Neuronal stem cell (in vitro differentiated cells): ENCODE measurements at regions not wholly inside any gene's neighbourhood (a gene's known extent, or its start where the extent isn't known, plus 50 kb on each side); places are given as distances from the start of the nearest gene placed in this dataset.

Experiments used
- DNase-seq: peaks from one replicate; pipeline ENCODE4 v3.0.0-alpha.2; 2013; ENCODE audit warnings: low spot score
- H2AFZ ChIP-seq: one replicate; pipeline ENCODE4 v1.6.1; 2013; ENCODE audit warnings: mild to moderate bottlenecking, low read length, inconsistent platforms
- H2AK5ac ChIP-seq: 2 replicates; pipeline ENCODE4 v1.6.1; 2013; ENCODE audit warnings: low read depth, mild to moderate bottlenecking, inconsistent platforms, low read length, moderate library complexity, mixed read lengths
- H2BK120ac ChIP-seq: 2 replicates; pipeline ENCODE4 v1.6.1; 2013; ENCODE audit warnings: low read depth, mild to moderate bottlenecking, inconsistent platforms, low read length, moderate library complexity, mixed read lengths
- H2BK12ac ChIP-seq: one replicate; pipeline ENCODE4 v1.6.1; 2013; ENCODE audit warnings: low read length, inconsistent platforms
- H2BK15ac ChIP-seq: 2 replicates; pipeline ENCODE4 v1.6.1; 2013; ENCODE audit warnings: mild to moderate bottlenecking, low read length, inconsistent platforms, mixed read lengths
- H2BK5ac ChIP-seq: one replicate; pipeline ENCODE4 v1.6.1; 2013; ENCODE audit warnings: inconsistent platforms, mild to moderate bottlenecking, low read length, moderate library complexity
- H3K14ac ChIP-seq: one replicate; pipeline ENCODE4 v1.6.1; 2013; ENCODE audit warnings: low read length, inconsistent platforms
- H3K18ac ChIP-seq: 2 replicates; pipeline ENCODE4 v1.6.1; 2013; ENCODE audit warnings: low read length, inconsistent platforms
- H3K23ac ChIP-seq: 2 replicates; pipeline ENCODE4 v1.6.1; 2013; ENCODE audit warnings: low read depth, mild to moderate bottlenecking, mixed read lengths, low read length, inconsistent platforms; ENCODE audit not compliant: poor library complexity
- H3K27ac ChIP-seq: replicated peaks from 3 replicates; pipeline ENCODE4 v1.5.1; 2013; ENCODE audit warnings: low read length, inconsistent platforms
- H3K27me3 ChIP-seq, 3 experiments: 2 replicates each; pipeline ENCODE4 v1.6.1; 2013; ENCODE audit warnings: low read length in 3 of 3, mild to moderate bottlenecking in 2 of 3, inconsistent platforms in 1 of 3, low read depth in 1 of 3, mixed read lengths in 1 of 3, moderate library complexity in 1 of 3; ENCODE audit not compliant: control insufficient read depth in 3 of 3, insufficient read depth in 3 of 3
- H3K36me3 ChIP-seq, 2 donors: replicated peaks in 1 of 2; 2 replicates each; pipeline ENCODE4 v1.6.1; 2013; ENCODE audit warnings: low read length in 2 of 2; ENCODE audit not compliant: control insufficient read depth in 2 of 2, insufficient read depth in 2 of 2
- H3K4ac ChIP-seq: 2 replicates; pipeline ENCODE4 v1.6.1; 2013; ENCODE audit warnings: inconsistent platforms, mild to moderate bottlenecking, low read length, moderate library complexity
- H3K4me1 ChIP-seq, 2 donors: 1 replicate in 1 of 2; 2 replicates in 1 of 2; pipeline ENCODE4 v1.6.1; 2013; ENCODE audit warnings: low read length in 2 of 2, low read depth in 1 of 2; ENCODE audit not compliant: control insufficient read depth in 2 of 2, insufficient read depth in 1 of 2
- H3K4me2 ChIP-seq: one replicate; pipeline ENCODE4 v1.6.1; 2013; ENCODE audit warnings: mild to moderate bottlenecking, low read length, inconsistent platforms; ENCODE audit not compliant: insufficient read depth, poor library complexity, severe bottlenecking
- H3K4me3 ChIP-seq, 2 donors: 2 replicates each; pipeline ENCODE4 v1.5.1; 2013; ENCODE audit warnings: low read length in 2 of 2, mild to moderate bottlenecking in 2 of 2, inconsistent platforms in 1 of 2, moderate library complexity in 1 of 2
- H3K79me1 ChIP-seq: one replicate; pipeline ENCODE4 v1.6.1; 2013; ENCODE audit warnings: low read depth, mild to moderate bottlenecking, inconsistent platforms, low read length, moderate library complexity
- H3K9ac ChIP-seq: one replicate; pipeline ENCODE4 v1.6.1; 2013; ENCODE audit warnings: mild to moderate bottlenecking, low read depth, low read length, inconsistent platforms; ENCODE audit not compliant: poor library complexity
- H3K9me3 ChIP-seq, 2 donors: replicated peaks in 1 of 2; 2 replicates each; pipeline versions ENCODE3 to v1.6.1; 2013; ENCODE audit warnings: low read length in 2 of 2, mild to moderate bottlenecking in 2 of 2, inconsistent platforms in 1 of 2, low read depth in 1 of 2, mixed read lengths in 1 of 2, moderate library complexity in 1 of 2; ENCODE audit not compliant: control insufficient read depth in 2 of 2, insufficient read depth in 1 of 2
- H4K8ac ChIP-seq: one replicate; pipeline ENCODE4 v1.6.1; 2013; ENCODE audit warnings: low read depth, mild to moderate bottlenecking, inconsistent platforms, low read length, moderate library complexity
- H4K91ac ChIP-seq: one replicate; pipeline ENCODE4 v1.6.1; 2013; ENCODE audit warnings: low read length, low read depth, mild to moderate bottlenecking, inconsistent platforms; ENCODE audit not compliant: poor library complexity
- WGBS, 2 donors: extraction: QIAGEN DNeasy Blood & Tissue Kit; methylation state at CpG; one replicate each; pipeline ENCODE4 v1.1.7; 2013; ENCODE audit warnings: missing lambda C conversion rate in 2 of 2, mixed read lengths in 1 of 2; ENCODE audit not compliant: insufficient read length in 2 of 2, insufficient replicate concordance in 1 of 2; ENCODE audit errors: extremely low coverage in 2 of 2; 5-methylcytosine and 5-hydroxymethylcytosine counted together

GRCh38 chr20:12798286-12798685 is 210.5 kb upstream of the SPTLC3 start:
- H2BK5ac ChIP-seq = no peak overlapping the region
- no peak overlapping the region for H3K27ac ChIP-seq
- H3K23ac ChIP-seq = no peak overlapping the region
- no peak overlapping the region for H3K14ac ChIP-seq
- H4K8ac ChIP-seq = no peak overlapping the region
- WGBS, 2 donors = no CpG with 5 or more reads among the region's 4 CpGs
- H2AFZ ChIP-seq = no peak overlapping the region
- H3K4me3 ChIP-seq = no peak overlapping the region
- H3K27me3 ChIP-seq = no peaks in the 10 kb centered on the region
- no peak for DNase-seq
- H3K79me1 ChIP-seq = no peaks in the 10 kb centered on the region
- H3K4ac ChIP-seq = no peak overlapping the region
- no peaks in the 10 kb centered on the region for H3K4me1 ChIP-seq
- no peak overlapping the region for H3K18ac ChIP-seq
- H2BK15ac ChIP-seq = no peak overlapping the region
- no peak overlapping the region for H3K9ac ChIP-seq
- no peak overlapping the region for H2AK5ac ChIP-seq
- H3K36me3 ChIP-seq = no peaks in the 10 kb centered on the region
- no peak overlapping the region for H4K91ac ChIP-seq
- no peaks in the 10 kb centered on the region for H3K9me3 ChIP-seq
- H2BK120ac ChIP-seq = no peak overlapping the region
- no peak overlapping the region for H3K4me2 ChIP-seq
- H2BK12ac ChIP-seq = no peak overlapping the region

- no peaks in the 10 kb centered on the region for H3K4me1 ChIP-seq
- WGBS, 2 donors = no CpG with 5 or more reads among the region's 2 CpGs
Observed at GRCh38 chr20:12808006-12808567, 200.7 kb upstream of the SPTLC3 start.

GRCh38 chr20:12815231-12815768 is 193.5 kb upstream of the SPTLC3 start:
- Histone ChIP-seq H3K4me1 (no peaks in the 10 kb centered on the region), H3K36me3 (no peaks in the 10 kb centered on the region), H2BK120ac (no peak overlapping the region), H3K18ac (no peak overlapping the region), H2AK5ac (no peak overlapping the region), H4K91ac (no peak overlapping the region), H3K27me3 (no peaks in the 10 kb centered on the region), H4K8ac (no peak overlapping the region), H3K4me3 (no peak overlapping the region), H2BK12ac (no peak overlapping the region), H3K9me3 (no peaks in the 10 kb centered on the region), H3K27ac (no peak overlapping the region), H3K23ac (no peak overlapping the region), H3K79me1 (no peaks in the 10 kb centered on the region), H2BK15ac (no peak overlapping the region), H3K4me2 (no peak overlapping the region), H3K4ac (no peak overlapping the region), H3K9ac (no peak overlapping the region), H2AFZ (no peak overlapping the region), H3K14ac (no peak overlapping the region), H2BK5ac (no peak overlapping the region)
- DNase-seq = no peak
- WGBS, 2 donors = no CpG with 5 or more reads among the region's 2 CpGs

More at GRCh38 chr20:12808006-12808567, 200.7 kb upstream of the SPTLC3 start:
- no peak overlapping the region for H3K27ac ChIP-seq
- no peak overlapping the region for H2AFZ ChIP-seq
- H2BK12ac ChIP-seq = no peak overlapping the region
- no peaks in the 10 kb centered on the region for H3K9me3 ChIP-seq
- H2BK120ac ChIP-seq = no peak overlapping the region
- H4K8ac ChIP-seq = no peak overlapping the region
- H3K4me3 ChIP-seq = no peak overlapping the region
- no peak for DNase-seq
- H3K27me3 ChIP-seq = no peaks in the 10 kb centered on the region
- H3K9ac ChIP-seq = no peak overlapping the region
- no peak overlapping the region for H2BK5ac ChIP-seq
- H3K18ac ChIP-seq = no peak overlapping the region
- H3K4me2 ChIP-seq = no peak overlapping the region
- H2BK15ac ChIP-seq = no peak overlapping the region
- H4K91ac ChIP-seq = no peak overlapping the region
- H3K79me1 ChIP-seq = no peaks in the 10 kb centered on the region
- no peak overlapping the region for H2AK5ac ChIP-seq
- H3K23ac ChIP-seq = no peak overlapping the region
- H3K14ac ChIP-seq = no peak overlapping the region
- no peaks in the 10 kb centered on the region for H3K36me3 ChIP-seq
- H3K4ac ChIP-seq = no peak overlapping the region

GRCh38 chr20:12815778-12816408 is 192.9 kb upstream of the SPTLC3 start:
- H2AK5ac ChIP-seq = no peak overlapping the region
- no peaks in the 10 kb centered on the region for H3K36me3 ChIP-seq
- H3K9me3 ChIP-seq = no peaks in the 10 kb centered on the region
- H2BK15ac ChIP-seq = no peak overlapping the region
- no peak overlapping the region for H3K4ac ChIP-seq
- no peak overlapping the region for H3K4me3 ChIP-seq
- no peak overlapping the region for H3K23ac ChIP-seq
- H2AFZ ChIP-seq = no peak overlapping the region
- H2BK12ac ChIP-seq = no peak overlapping the region
- H3K4me1 ChIP-seq = no peaks in the 10 kb centered on the region
- no peaks in the 10 kb centered on the region for H3K79me1 ChIP-seq
- no peak overlapping the region for H3K27ac ChIP-seq
- H2BK120ac ChIP-seq = no peak overlapping the region
- H3K9ac ChIP-seq = no peak overlapping the region
- no peak overlapping the region for H3K14ac ChIP-seq
- H4K8ac ChIP-seq = no peak overlapping the region
- no CpG with 5 or more reads among the region's 3 CpGs for WGBS, 2 donors
- no peak overlapping the region for H2BK5ac ChIP-seq
- H3K18ac ChIP-seq = no peak overlapping the region
- H4K91ac ChIP-seq = no peak overlapping the region
- no peak overlapping the region for H3K4me2 ChIP-seq
- no peak for DNase-seq
- H3K27me3 ChIP-seq = no peaks in the 10 kb centered on the region
